ENCODE measurements at regions not wholly inside any gene's neighbourhood (a gene's known extent, or its start where the extent isn't known, plus 50 kb on each side); places are given as distances from the start of the nearest gene placed in this dataset.

- no peaks in the 10 kb centered on the region for H3F3A ChIP-seq (ENCODE audit: low read depth)
- peak overlapping the region; percentile 31; the same call in 1 of the 2 replicates for H2AFZ ChIP-seq (ENCODE audit: low read length)
- no peaks in the 10 kb centered on the region for H3K27me3 ChIP-seq (ENCODE audit: insufficient read depth, low read length, poor library complexity, severe bottlenecking)
- no peaks in the 10 kb centered on the region for H3K79me2 ChIP-seq (ENCODE audit: insufficient read depth, low read length)
- H3K4me2 ChIP-seq (ENCODE audit: low read depth, low read length, poor library complexity, severe bottlenecking) = peak overlapping the region; percentile 56
- peak overlapping the region; percentile 37 for H3K9ac ChIP-seq (ENCODE audit: low read depth, low read length, poor library complexity, severe bottlenecking)
- TF ChIP-seq EZH2phosphoT487 (IDR thresholded peaks at IDR 0.05; ENCODE audit: borderline replicate concordance) (no peak), CTCF (conservative IDR thresholded peaks at IDR 0.05; ENCODE audit: low read length) (no peak)
- H3K4me1 ChIP-seq (ENCODE audit: insufficient read depth, low read length, poor library complexity, severe bottlenecking) = peaks cover 26% of the 10 kb centered on the region
- no peaks in the 10 kb centered on the region for H3K36me3 ChIP-seq (ENCODE audit: insufficient read depth, low read length)
- H3K9me3 ChIP-seq (ENCODE audit: insufficient read depth, low read depth, low read length) = no peaks in the 10 kb centered on the region
- H3K4me3 ChIP-seq (ENCODE audit: low read length, poor library complexity, severe bottlenecking) = peak overlapping the region; percentile 27
- H3K9me2 ChIP-seq (replicated peaks; ENCODE audit: low read depth, low read length) = no peaks in the 10 kb centered on the region
- H4K20me1 ChIP-seq (ENCODE audit: insufficient read depth, low read length, poor library complexity, severe bottlenecking) = no peaks in the 10 kb centered on the region
Measured at GRCh38 chr4:67035986-67036385, 509.3 kb downstream of the CENPC start.

GRCh38 chr4:67035501-67035900, 509.8 kb downstream of the CENPC start:
- Histone ChIP-seq H3K4me3 (ENCODE audit: low read length, poor library complexity, severe bottlenecking) (peak overlapping the region; percentile 27), H3K27me3 (ENCODE audit: insufficient read depth, low read length, poor library complexity, severe bottlenecking) (no peaks in the 10 kb centered on the region), H3K4me1 (ENCODE audit: insufficient read depth, low read length, poor library complexity, severe bottlenecking) (peaks cover 26% of the 10 kb centered on the region), H3K9me2 (replicated peaks; ENCODE audit: low read depth, low read length) (no peaks in the 10 kb centered on the region), H3K36me3 (ENCODE audit: insufficient read depth, low read length) (no peaks in the 10 kb centered on the region), H3F3A (ENCODE audit: low read depth) (no peaks in the 10 kb centered on the region), H3K79me2 (ENCODE audit: insufficient read depth, low read length) (no peaks in the 10 kb centered on the region), H4K20me1 (ENCODE audit: insufficient read depth, low read length, poor library complexity, severe bottlenecking) (no peaks in the 10 kb centered on the region), H3K4me2 (ENCODE audit: low read depth, low read length, poor library complexity, severe bottlenecking) (peak overlapping the region; percentile 56), H3K9ac (ENCODE audit: low read depth, low read length, poor library complexity, severe bottlenecking) (no peak overlapping the region), H2AFZ (ENCODE audit: low read length) (peak overlapping the region; percentile 31), H3K9me3 (ENCODE audit: insufficient read depth, low read depth, low read length) (no peaks in the 10 kb centered on the region)
- no peak for TF ChIP-seq EZH2phosphoT487 (IDR thresholded peaks at IDR 0.05; ENCODE audit: borderline replicate concordance)
- TF ChIP-seq CTCF (conservative IDR thresholded peaks at IDR 0.05; ENCODE audit: low read length) = no peak

- H3F3A ChIP-seq (ENCODE audit: low read depth) = no peaks in the 10 kb centered on the region
- TF ChIP-seq EZH2phosphoT487 (IDR thresholded peaks at IDR 0.05; ENCODE audit: borderline replicate concordance) = no peak
- no peak for TF ChIP-seq CTCF (conservative IDR thresholded peaks at IDR 0.05; ENCODE audit: low read length)
- H3K9me2 ChIP-seq (replicated peaks; ENCODE audit: low read depth, low read length) = no peaks in the 10 kb centered on the region
- no peaks in the 10 kb centered on the region for H3K27me3 ChIP-seq (ENCODE audit: insufficient read depth, low read length, poor library complexity, severe bottlenecking)
- H4K20me1 ChIP-seq (ENCODE audit: insufficient read depth, low read length, poor library complexity, severe bottlenecking) = no peaks in the 10 kb centered on the region
- no peaks in the 10 kb centered on the region for H3K79me2 ChIP-seq (ENCODE audit: insufficient read depth, low read length)
- H3K9ac ChIP-seq (ENCODE audit: low read depth, low read length, poor library complexity, severe bottlenecking) = no peak overlapping the region
- peaks cover 10% of the 10 kb centered on the region for H3K4me1 ChIP-seq (ENCODE audit: insufficient read depth, low read length, poor library complexity, severe bottlenecking)
- H3K36me3 ChIP-seq (ENCODE audit: insufficient read depth, low read length) = no peaks in the 10 kb centered on the region
- no peak overlapping the region for H3K4me2 ChIP-seq (ENCODE audit: low read depth, low read length, poor library complexity, severe bottlenecking)
- no peaks in the 10 kb centered on the region for H3K9me3 ChIP-seq (ENCODE audit: insufficient read depth, low read depth, low read length)
- no peak overlapping the region for H3K4me3 ChIP-seq (ENCODE audit: low read length, poor library complexity, severe bottlenecking)
- no peak overlapping the region for H2AFZ ChIP-seq (ENCODE audit: low read length)
Measured at GRCh38 chr4:67030636-67031035, 514.7 kb downstream of the CENPC start.
